ENCODE measurements at regions not wholly inside any gene's neighbourhood (a gene's known extent, or its start where the extent isn't known, plus 50 kb on each side); places are given as distances from the start of the nearest gene placed in this dataset.

DNA sequence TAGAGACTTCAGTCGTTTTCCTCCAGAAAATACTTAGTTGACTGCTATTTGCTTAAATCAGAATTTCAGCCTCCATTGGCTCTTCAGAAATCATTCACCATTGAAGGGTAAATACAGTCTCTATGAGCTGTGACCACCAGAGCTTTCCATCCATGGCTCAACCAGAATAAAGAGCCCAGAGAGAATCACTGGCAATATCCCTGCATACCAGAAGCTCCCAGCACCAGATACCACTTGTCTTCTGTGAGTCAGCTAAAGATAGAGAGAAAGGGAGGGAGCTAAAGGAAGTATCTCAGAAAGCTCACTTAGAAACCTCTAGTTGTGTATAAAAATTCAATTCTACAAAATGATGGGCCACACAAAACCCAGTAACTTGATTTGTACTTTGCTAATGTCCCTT lies 115.2 kb upstream of the TMCO5A start:
- TF ChIP-seq POLR2AphosphoS5 (IDR thresholded peaks at IDR 0.05; ENCODE audit: insufficient read depth in 1 of 2, low read depth in 1 of 2) (no peak), POLR2A (IDR thresholded peaks at IDR 0.05) (no peak)
- TF ChIP-seq, protein P1, sequence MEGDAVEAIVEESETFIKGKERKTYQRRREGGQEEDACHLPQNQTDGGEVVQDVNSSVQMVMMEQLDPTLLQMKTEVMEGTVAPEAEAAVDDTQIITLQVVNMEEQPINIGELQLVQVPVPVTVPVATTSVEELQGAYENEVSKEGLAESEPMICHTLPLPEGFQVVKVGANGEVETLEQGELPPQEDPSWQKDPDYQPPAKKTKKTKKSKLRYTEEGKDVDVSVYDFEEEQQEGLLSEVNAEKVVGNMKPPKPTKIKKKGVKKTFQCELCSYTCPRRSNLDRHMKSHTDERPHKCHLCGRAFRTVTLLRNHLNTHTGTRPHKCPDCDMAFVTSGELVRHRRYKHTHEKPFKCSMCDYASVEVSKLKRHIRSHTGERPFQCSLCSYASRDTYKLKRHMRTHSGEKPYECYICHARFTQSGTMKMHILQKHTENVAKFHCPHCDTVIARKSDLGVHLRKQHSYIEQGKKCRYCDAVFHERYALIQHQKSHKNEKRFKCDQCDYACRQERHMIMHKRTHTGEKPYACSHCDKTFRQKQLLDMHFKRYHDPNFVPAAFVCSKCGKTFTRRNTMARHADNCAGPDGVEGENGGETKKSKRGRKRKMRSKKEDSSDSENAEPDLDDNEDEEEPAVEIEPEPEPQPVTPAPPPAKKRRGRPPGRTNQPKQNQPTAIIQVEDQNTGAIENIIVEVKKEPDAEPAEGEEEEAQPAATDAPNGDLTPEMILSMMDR (IDR thresholded peaks at IDR 0.05): no peak

All from vagina (tissue), 2 donors.